ENCODE measurements at regions not wholly inside any gene's neighbourhood (a gene's known extent, or its start where the extent isn't known, plus 50 kb on each side); places are given as distances from the start of the nearest gene placed in this dataset.

DNA sequence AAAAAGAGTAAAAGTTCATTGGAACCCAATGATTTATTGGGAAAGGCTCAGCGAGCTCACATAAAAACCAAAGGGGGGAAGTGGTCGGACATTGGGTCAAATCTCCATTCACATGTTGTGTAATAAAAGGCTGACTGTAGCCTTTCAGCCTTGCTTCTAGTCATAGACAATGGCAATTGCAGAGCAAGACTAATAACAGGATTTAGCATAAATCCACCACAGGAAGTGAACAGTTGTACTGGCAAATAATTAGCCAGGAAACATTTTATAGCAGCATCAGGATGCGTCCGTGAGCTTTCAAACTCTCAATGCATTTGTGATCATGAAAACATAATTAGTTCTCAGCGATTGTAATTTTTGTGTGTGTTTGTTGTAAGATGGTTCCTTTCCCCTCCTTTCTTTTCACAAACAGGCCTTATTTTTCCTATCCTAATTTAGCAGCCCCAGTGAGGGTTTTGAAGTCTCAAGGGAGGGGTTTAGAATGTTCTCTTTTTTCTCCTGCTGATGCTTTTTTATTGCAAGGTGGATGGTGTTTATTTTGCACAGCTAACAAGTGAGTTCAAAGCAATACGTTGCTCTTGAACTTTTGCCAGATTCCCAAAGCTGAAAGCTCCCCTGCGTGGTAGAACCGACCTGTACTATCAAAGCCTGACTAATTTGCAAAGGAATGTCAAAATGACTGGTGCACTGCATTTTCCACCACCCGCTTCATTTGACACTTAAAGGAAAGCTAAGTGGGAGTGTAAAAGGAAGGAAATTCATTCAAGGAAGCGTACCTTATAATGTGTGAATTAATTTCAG, 105.6 kb downstream of the SPRY2 start:
- H3K4me1 ChIP-seq (ENCODE audit: control insufficient read depth in 1 of 2, insufficient read depth in 2 of 2, low read length in 2 of 2): peaks cover 9% of the 10 kb centered on the region in 2 donors
- no peaks in the 10 kb centered on the region for H3K36me3 ChIP-seq (ENCODE audit: control insufficient read depth in 1 of 2, insufficient read depth in 2 of 2, low read length in 2 of 2)
- no peak overlapping the region for H3K27ac ChIP-seq (ENCODE audit: low read length)
- H3K9me3 ChIP-seq (ENCODE audit: control insufficient read depth in 1 of 2, low read length in 2 of 2): no peaks in the 10 kb centered on the region
- peak overlapping the region in 1 of 2 donors; percentile 12 for H3K4me3 ChIP-seq (ENCODE audit: low read depth in 1 of 2, low read length in 2 of 2)
- H3K27me3 ChIP-seq (ENCODE audit: low read depth, low read length): no peaks in the 10 kb centered on the region

DNA sequence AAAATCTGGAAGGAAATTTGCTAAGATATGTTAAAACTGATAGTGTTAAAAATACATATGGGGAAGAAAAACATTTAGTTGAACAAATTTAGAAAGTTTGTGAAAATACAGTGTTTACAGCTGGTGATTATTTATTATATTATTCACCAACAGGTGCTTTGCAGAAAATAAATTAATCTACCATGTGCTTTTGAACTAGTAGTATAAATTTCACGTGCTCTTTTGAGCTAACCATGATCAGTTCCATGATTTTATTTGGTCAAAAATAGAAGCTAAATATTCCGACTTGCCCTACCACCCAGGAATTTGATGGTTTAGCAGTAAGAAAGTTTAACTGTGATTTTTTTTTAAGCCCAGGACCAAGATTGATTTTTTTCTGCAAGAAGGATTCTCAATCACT, 113.3 kb downstream of the SPRY2 start:
- Histone ChIP-seq H3K4me1 (ENCODE audit: control insufficient read depth in 1 of 2, insufficient read depth in 2 of 2, low read length in 2 of 2) (no peaks in the 10 kb centered on the region), H3K27ac (ENCODE audit: low read length) (no peak overlapping the region), H3K9me3 (ENCODE audit: control insufficient read depth in 1 of 2, low read length in 2 of 2) (no peaks in the 10 kb centered on the region), H3K36me3 (ENCODE audit: control insufficient read depth in 1 of 2, insufficient read depth in 2 of 2, low read length in 2 of 2) (no peaks in the 10 kb centered on the region), H3K27me3 (ENCODE audit: low read depth, low read length) (no peaks in the 10 kb centered on the region), H3K4me3 (ENCODE audit: low read depth in 1 of 2, low read length in 2 of 2) (no peak overlapping the region)

DNA sequence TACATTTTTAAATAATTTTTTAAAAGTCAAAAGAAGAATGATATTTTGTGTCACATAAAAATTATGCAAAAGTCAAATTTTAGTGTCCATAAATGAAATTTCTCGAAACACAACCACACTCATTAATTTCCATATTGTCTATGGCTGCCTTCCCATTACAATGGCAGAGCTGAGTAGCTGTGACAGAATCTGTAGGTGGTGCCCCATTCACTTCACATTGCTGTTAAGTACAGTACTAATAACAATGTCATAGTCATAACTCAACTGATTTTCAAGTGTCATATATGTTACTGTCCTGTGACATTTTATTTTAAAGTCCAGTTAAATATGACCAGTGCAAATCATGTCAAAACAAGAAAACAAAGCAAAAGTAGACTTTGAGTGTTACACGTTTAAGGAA, 114.3 kb downstream of the SPRY2 start:
- no peak overlapping the region for H3K4me3 ChIP-seq (ENCODE audit: low read depth in 1 of 2, low read length in 2 of 2)
- H3K27me3 ChIP-seq (ENCODE audit: low read depth, low read length): no peaks in the 10 kb centered on the region
- no peaks in the 10 kb centered on the region for H3K9me3 ChIP-seq (ENCODE audit: control insufficient read depth in 1 of 2, low read length in 2 of 2)
- no peaks in the 10 kb centered on the region for H3K36me3 ChIP-seq (ENCODE audit: control insufficient read depth in 1 of 2, insufficient read depth in 2 of 2, low read length in 2 of 2)
- no peaks in the 10 kb centered on the region for H3K4me1 ChIP-seq (ENCODE audit: control insufficient read depth in 1 of 2, insufficient read depth in 2 of 2, low read length in 2 of 2)
- no peak overlapping the region for H3K27ac ChIP-seq (ENCODE audit: low read length)

DNA sequence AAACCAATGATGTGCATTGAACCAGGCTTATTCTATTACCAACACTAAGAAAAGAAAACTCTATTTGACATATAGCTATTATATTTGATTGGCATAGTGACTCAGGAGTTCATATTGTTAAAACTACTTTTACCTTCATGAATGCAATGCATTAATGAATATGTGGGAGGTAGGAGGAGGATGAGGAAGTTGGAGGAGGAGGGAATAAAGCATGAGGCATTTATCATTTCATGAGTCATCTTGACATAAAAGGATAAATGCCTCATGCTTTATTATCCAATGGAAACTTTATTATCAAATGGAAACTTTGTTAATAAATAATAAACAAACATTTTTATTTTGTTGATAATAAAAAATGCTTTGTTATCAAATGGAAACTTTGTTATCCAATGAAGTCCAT, 116.5 kb downstream of the SPRY2 start:
- H3K9me3 ChIP-seq (ENCODE audit: control insufficient read depth in 1 of 2, low read length in 2 of 2): no peaks in the 10 kb centered on the region
- no peaks in the 10 kb centered on the region for H3K36me3 ChIP-seq (ENCODE audit: control insufficient read depth in 1 of 2, insufficient read depth in 2 of 2, low read length in 2 of 2)
- no peak overlapping the region for H3K4me3 ChIP-seq (ENCODE audit: low read depth in 1 of 2, low read length in 2 of 2)
- H3K27ac ChIP-seq (ENCODE audit: low read length): no peak overlapping the region
- H3K4me1 ChIP-seq (ENCODE audit: control insufficient read depth in 1 of 2, insufficient read depth in 2 of 2, low read length in 2 of 2): no peaks in the 10 kb centered on the region
- no peaks in the 10 kb centered on the region for H3K27me3 ChIP-seq (ENCODE audit: low read depth, low read length)

DNA sequence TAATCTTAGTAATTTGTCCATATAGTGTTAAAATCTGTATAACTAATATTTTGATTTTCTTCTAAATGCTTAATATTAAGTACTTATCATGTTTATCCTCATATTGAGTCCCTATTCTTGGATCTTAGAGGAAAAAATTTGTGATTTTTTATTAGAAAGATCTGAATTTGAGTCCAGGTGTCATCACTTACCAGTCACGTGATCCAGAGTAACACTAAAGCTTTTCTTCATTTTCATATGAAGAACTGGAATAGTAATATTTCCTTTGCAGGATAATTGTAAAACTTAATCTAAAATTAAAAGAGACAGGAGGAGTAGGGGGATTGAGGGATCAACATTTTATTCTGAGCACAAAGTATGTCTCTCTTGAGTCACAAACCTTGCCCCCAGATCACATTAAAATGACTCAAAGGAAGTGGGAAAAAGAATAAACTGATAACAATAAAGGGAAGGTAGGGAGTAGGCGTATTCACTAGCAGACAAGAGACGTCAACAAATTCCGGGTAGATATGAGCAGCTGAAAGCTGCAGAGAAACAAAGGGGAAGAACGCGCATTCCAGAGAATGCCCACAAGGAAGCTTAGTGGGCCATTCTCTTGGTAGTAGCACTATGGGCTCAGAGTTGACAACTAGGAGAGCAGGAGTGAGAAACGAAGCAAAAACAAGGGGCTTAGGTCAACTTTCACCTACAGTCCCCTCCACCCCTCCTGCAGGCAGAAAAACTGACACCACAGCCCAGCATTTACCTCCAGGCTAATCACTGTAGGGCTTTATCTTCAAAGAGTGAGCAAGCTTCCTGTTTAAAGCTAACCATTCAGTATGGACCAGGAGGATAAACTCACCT, 123.1 kb downstream of the SPRY2 start:
- Histone ChIP-seq H3K9me3 (ENCODE audit: control insufficient read depth in 1 of 2, low read length in 2 of 2) (no peaks in the 10 kb centered on the region), H3K4me1 (ENCODE audit: control insufficient read depth in 1 of 2, insufficient read depth in 2 of 2, low read length in 2 of 2) (no peaks in the 10 kb centered on the region)

DNA sequence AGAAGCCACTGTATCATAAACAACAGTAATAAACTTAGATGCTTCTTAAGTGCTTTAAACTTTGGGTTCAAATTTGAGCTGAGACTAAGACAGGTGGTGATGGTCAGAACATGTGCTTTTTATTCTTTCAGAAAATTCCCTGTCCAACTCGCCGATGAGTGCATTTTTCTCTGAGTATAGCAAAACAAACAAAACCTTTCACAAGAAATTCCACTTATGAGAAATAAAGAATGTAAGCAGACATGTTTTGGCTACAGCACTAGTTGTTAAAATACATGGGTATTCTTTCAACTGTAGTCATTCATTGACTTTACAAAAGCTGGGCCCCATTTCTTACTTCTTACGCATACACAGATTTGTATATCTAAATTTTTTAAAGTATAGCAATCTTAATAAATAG, 125.6 kb downstream of the SPRY2 start:
- Histone ChIP-seq H3K4me1 (ENCODE audit: control insufficient read depth in 1 of 2, insufficient read depth in 2 of 2, low read length in 2 of 2) (no peaks in the 10 kb centered on the region), H3K27ac (ENCODE audit: low read length) (no peak overlapping the region), H3K4me3 (ENCODE audit: low read depth in 1 of 2, low read length in 2 of 2) (no peak overlapping the region), H3K36me3 (ENCODE audit: control insufficient read depth in 1 of 2, insufficient read depth in 2 of 2, low read length in 2 of 2) (no peaks in the 10 kb centered on the region), H3K27me3 (ENCODE audit: low read depth, low read length) (no peaks in the 10 kb centered on the region), H3K9me3 (ENCODE audit: control insufficient read depth in 1 of 2, low read length in 2 of 2) (no peaks in the 10 kb centered on the region)

More for the DNA sequence above, 123.1 kb downstream of the SPRY2 start:
- Histone ChIP-seq H3K27ac (ENCODE audit: low read length) (no peak overlapping the region), H3K27me3 (ENCODE audit: low read depth, low read length) (no peaks in the 10 kb centered on the region), H3K4me3 (ENCODE audit: low read depth in 1 of 2, low read length in 2 of 2) (no peak overlapping the region), H3K36me3 (ENCODE audit: control insufficient read depth in 1 of 2, insufficient read depth in 2 of 2, low read length in 2 of 2) (no peaks in the 10 kb centered on the region)

DNA sequence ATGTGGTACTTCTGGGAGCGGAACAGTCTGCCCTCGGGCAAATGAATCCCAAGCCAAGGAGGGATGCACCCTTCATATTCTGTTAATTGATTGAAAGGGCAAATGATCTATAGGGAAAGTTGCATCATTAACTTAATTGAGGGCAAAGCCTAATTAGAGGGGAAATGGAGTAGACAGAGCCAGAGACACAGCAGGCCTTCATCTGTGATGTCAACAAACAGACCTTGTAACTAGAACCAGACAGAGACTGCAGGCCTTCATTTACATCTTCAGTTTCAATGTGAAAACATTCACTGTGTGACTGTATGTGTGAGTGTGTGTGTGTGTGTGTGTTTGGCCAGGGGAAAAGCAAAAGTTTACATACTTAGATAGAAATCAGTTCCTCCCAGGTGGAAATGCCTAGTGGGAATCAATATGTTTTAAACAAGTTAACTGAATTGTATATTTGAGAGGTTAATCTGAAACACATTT, 126.4 kb downstream of the SPRY2 start:
- Histone ChIP-seq H3K9me3 (ENCODE audit: control insufficient read depth in 1 of 2, low read length in 2 of 2) (no peaks in the 10 kb centered on the region), H3K36me3 (ENCODE audit: control insufficient read depth in 1 of 2, insufficient read depth in 2 of 2, low read length in 2 of 2) (no peaks in the 10 kb centered on the region), H3K27ac (ENCODE audit: low read length) (no peak overlapping the region), H3K4me1 (ENCODE audit: control insufficient read depth in 1 of 2, insufficient read depth in 2 of 2, low read length in 2 of 2) (no peaks in the 10 kb centered on the region), H3K4me3 (ENCODE audit: low read depth in 1 of 2, low read length in 2 of 2) (no peak overlapping the region), H3K27me3 (ENCODE audit: low read depth, low read length) (no peaks in the 10 kb centered on the region)

DNA sequence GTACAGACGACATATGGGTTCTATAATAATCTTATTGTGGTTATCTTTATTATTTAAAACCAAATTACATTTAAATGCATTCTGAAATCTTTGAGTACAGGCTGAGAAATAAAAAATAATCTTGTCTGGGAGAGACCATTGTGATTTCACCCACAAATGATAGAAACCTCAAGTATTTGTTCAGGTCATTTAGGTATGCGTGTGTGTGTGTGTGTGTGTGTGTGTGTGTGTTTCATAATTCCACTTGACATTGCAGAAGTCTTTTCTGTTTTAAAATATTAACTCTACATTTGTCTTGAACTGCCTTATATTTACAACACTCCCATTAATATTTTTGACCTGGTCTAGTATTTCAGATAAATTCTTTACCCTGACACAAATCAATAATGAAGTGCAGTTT, 126.9 kb downstream of the SPRY2 start:
- no peak overlapping the region for H3K27ac ChIP-seq (ENCODE audit: low read length)
- H3K4me3 ChIP-seq (ENCODE audit: low read depth in 1 of 2, low read length in 2 of 2): no peak overlapping the region
- no peaks in the 10 kb centered on the region for H3K9me3 ChIP-seq (ENCODE audit: control insufficient read depth in 1 of 2, low read length in 2 of 2)

DNA sequence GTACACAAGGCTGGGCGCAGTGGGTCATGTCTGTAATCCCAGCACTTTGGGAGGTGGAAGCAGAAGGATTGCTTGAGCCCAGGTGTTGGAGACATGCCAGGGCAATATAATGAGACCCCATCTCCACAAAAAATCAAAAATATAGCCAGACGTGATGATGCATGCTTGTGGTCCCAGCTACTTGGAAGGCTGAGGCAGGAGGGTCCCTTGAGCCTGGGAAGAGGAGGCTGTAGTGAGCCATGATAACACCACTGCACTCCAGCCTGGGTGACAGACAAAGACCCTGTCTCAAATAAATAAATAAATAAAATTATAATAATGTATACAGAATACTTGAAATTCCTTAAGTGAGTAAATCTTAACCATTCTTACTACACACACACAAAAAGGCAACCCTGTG, 127.7 kb downstream of the SPRY2 start:
- Histone ChIP-seq H3K36me3 (ENCODE audit: control insufficient read depth in 1 of 2, insufficient read depth in 2 of 2, low read length in 2 of 2) (no peaks in the 10 kb centered on the region), H3K4me3 (ENCODE audit: low read depth in 1 of 2, low read length in 2 of 2) (no peak overlapping the region), H3K9me3 (ENCODE audit: control insufficient read depth in 1 of 2, low read length in 2 of 2) (no peaks in the 10 kb centered on the region), H3K27me3 (ENCODE audit: low read depth, low read length) (no peaks in the 10 kb centered on the region), H3K4me1 (ENCODE audit: control insufficient read depth in 1 of 2, insufficient read depth in 2 of 2, low read length in 2 of 2) (no peaks in the 10 kb centered on the region), H3K27ac (ENCODE audit: low read length) (no peak overlapping the region)

More for the DNA sequence above, 126.9 kb downstream of the SPRY2 start:
- no peaks in the 10 kb centered on the region for H3K27me3 ChIP-seq (ENCODE audit: low read depth, low read length)
- H3K36me3 ChIP-seq (ENCODE audit: control insufficient read depth in 1 of 2, insufficient read depth in 2 of 2, low read length in 2 of 2): no peaks in the 10 kb centered on the region
- H3K4me1 ChIP-seq (ENCODE audit: control insufficient read depth in 1 of 2, insufficient read depth in 2 of 2, low read length in 2 of 2): no peaks in the 10 kb centered on the region

DNA sequence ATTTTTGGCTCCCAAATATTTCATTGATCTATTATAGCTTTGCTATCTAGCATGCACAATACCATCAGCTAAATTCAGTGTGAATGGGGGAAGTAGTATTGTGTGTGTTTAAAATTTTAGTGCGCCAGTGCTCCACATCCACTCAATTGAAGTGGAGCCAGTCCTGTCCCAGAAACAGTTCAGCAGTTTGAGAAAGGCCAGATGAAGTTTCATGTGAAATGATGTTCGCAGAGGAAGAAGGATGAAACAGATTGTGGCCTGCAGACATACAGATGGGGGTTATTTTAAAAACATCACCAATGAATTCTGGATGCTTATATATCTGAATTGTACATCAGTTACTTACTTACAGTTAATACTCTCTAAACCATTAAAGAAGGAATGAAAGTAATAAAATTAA, 129.4 kb downstream of the SPRY2 start:
- Histone ChIP-seq H3K36me3 (ENCODE audit: control insufficient read depth in 1 of 2, insufficient read depth in 2 of 2, low read length in 2 of 2) (no peaks in the 10 kb centered on the region), H3K27ac (ENCODE audit: low read length) (no peak overlapping the region), H3K4me1 (ENCODE audit: control insufficient read depth in 1 of 2, insufficient read depth in 2 of 2, low read length in 2 of 2) (no peaks in the 10 kb centered on the region), H3K4me3 (ENCODE audit: low read depth in 1 of 2, low read length in 2 of 2) (no peak overlapping the region), H3K9me3 (ENCODE audit: control insufficient read depth in 1 of 2, low read length in 2 of 2) (no peaks in the 10 kb centered on the region), H3K27me3 (ENCODE audit: low read depth, low read length) (no peaks in the 10 kb centered on the region)

DNA sequence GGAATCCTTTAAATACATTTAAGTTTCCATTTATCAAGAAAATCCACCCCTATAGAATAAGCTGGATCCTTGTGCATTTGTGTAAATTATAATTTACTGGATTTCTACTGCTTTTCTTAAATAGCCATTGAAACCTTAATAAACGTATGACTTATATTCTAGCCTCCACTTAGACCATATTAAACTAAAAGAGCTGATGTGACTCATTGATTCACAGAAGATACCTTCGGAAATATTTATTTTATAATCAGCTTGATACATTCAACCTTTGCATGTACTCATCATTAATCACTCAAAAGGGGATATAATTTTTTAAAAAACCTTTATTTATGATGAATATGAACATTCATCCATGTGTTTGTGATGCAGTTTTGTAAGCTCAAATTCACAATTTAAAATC, 136.3 kb downstream of the SPRY2 start:
- Histone ChIP-seq H3K9me3 (ENCODE audit: control insufficient read depth in 1 of 2, low read length in 2 of 2) (no peaks in the 10 kb centered on the region), H3K36me3 (ENCODE audit: control insufficient read depth in 1 of 2, insufficient read depth in 2 of 2, low read length in 2 of 2) (no peaks in the 10 kb centered on the region), H3K4me3 (ENCODE audit: low read depth in 1 of 2, low read length in 2 of 2) (no peak overlapping the region), H3K27me3 (ENCODE audit: low read depth, low read length) (no peaks in the 10 kb centered on the region), H3K27ac (ENCODE audit: low read length) (no peak overlapping the region), H3K4me1 (ENCODE audit: control insufficient read depth in 1 of 2, insufficient read depth in 2 of 2, low read length in 2 of 2) (no peaks in the 10 kb centered on the region)
